UCSD-AML1 (cell line): ENCODE measurements at regions not wholly inside any gene's neighbourhood (a gene's known extent, or its start where the extent isn't known, plus 50 kb on each side); places are given as distances from the start of the nearest gene placed in this dataset.
"Not testable (repeated sequence)": the region's sequence is repeated elsewhere in the genome, so short reads cannot be mapped to it uniquely, and the experiment has no call there.

Experiments used
- DNase-seq: peaks from one replicate; lab custom pipeline; 2025; ENCODE audit not compliant: unreplicated experiment; lab: John Stamatoyannopoulos, UW

GRCh38 chr21:31609081-31609480 is 50.4 kb upstream of the SOD1 start:
- DNase-seq, result no peak

GRCh38 chr21:31607791-31608190 is 51.7 kb upstream of the SOD1 start:
- DNase-seq, result no peak

GRCh38 chr21:31606081-31606874 is 53.2 kb upstream of the SOD1 start:
- no peak for DNase-seq

GRCh38 chr21:31604591-31605190 is 54.8 kb upstream of the SOD1 start:
- peak; percentile 62 for DNase-seq

- no peak for DNase-seq
Measured at GRCh38 chr21:31599563-31599962, 59.9 kb upstream of the SOD1 start.

- no peak for DNase-seq
Measured at GRCh38 chr21:31599013-31599412, 60.5 kb upstream of the SOD1 start.

GRCh38 chr21:31597683-31598082 is 61.8 kb upstream of the SOD1 start:
- DNase-seq, result no peak

- DNase-seq, result no peak
Measured at GRCh38 chr21:31596055-31596454, 63.4 kb upstream of the SOD1 start.

- no peak for DNase-seq
Measured at GRCh38 chr21:31594726-31595125, 64.8 kb upstream of the SOD1 start.

GRCh38 chr21:31594279-31594678 is 65.2 kb upstream of the SOD1 start:
- DNase-seq, result no peak

GRCh38 chr21:31592963-31593560 is 66.4 kb upstream of the SOD1 start:
- DNase-seq, result no peak

GRCh38 chr21:31592516-31592915 is 67.0 kb upstream of the SOD1 start:
- no peak for DNase-seq

GRCh38 chr21:31589820-31590219 is 69.7 kb upstream of the SOD1 start:
- no peak for DNase-seq

- no peak for DNase-seq
Measured at GRCh38 chr21:31586118-31586517, 73.4 kb upstream of the SOD1 start.

- DNase-seq, result not testable (repeated sequence)
Measured at GRCh38 chr21:31583937-31584336, 75.6 kb upstream of the SOD1 start.

GRCh38 chr21:31583498-31583897 is 76.0 kb upstream of the SOD1 start:
- DNase-seq, result no peak

GRCh38 chr21:31580866-31581276 is 78.6 kb upstream of the SOD1 start:
- peak; percentile 53 for DNase-seq

GRCh38 chr21:31577271-31577670 is 82.2 kb upstream of the SOD1 start:
- DNase-seq, result no peak

- DNase-seq, result no peak
Measured at GRCh38 chr21:31576428-31576827, 83.1 kb upstream of the SOD1 start.

GRCh38 chr21:31573217-31573616 is 86.3 kb upstream of the SOD1 start:
- no peak for DNase-seq

- no peak for DNase-seq
Measured at GRCh38 chr21:31571879-31572278, 87.6 kb upstream of the SOD1 start.

- no peak for DNase-seq
Measured at GRCh38 chr21:31570824-31571566, 88.5 kb upstream of the SOD1 start.
